ENCODE measurements at regions not wholly inside any gene's neighbourhood (a gene's known extent, or its start where the extent isn't known, plus 50 kb on each side); places are given as distances from the start of the nearest gene placed in this dataset.

- Histone ChIP-seq H3K4me3 (no peak overlapping the region), H3K4me1 (no peaks in the 10 kb centered on the region), H3K27ac (no peak overlapping the region), H3K9me3 (no peaks in the 10 kb centered on the region), H3K27me3 (no peaks in the 10 kb centered on the region), H3K36me3 (no peaks in the 10 kb centered on the region)
- no peak for TF ChIP-seq POLR2A (IDR thresholded peaks at IDR 0.05)
- TF ChIP-seq CTCF (IDR thresholded peaks at IDR 0.05): no peak
- intact Hi-C loops (cut with DNase I): no loop called here
- 73 to 97% methylated on average over 1 of the region's 1 CpG for WGBS, 2 donors
- no peak for DNase-seq
Observed at GRCh38 chr13:97528518-97528917, 94.5 kb downstream of the RAP2A start.

DNA sequence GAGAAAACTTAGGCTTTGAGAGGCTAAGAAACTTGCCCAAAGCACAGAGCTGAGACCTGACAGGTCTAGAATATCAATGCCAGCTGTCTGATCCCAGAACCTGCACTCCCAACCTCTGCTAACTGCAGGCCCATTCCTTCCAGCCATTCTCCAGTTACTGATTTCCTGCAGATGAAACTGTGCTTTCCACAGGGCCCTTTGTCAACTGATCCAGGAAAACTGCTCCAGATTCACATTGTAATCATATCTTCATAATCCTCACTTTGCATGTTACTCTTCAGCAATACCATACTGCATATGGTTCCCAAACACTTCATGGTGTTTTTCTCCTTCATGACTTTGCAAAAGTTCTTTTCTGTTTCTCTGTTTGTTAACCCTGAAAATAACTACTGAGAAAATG, 100.6 kb downstream of the RAP2A start:
- intact Hi-C loops (cut with DNase I): no loop called here
- no peak for DNase-seq
- Histone ChIP-seq H3K4me1 (no peaks in the 10 kb centered on the region), H3K9me3 (no peaks in the 10 kb centered on the region), H3K27me3 (no peaks in the 10 kb centered on the region), H3K27ac (no peak overlapping the region), H3K4me3 (no peak overlapping the region), H3K36me3 (no peaks in the 10 kb centered on the region)
- TF ChIP-seq CTCF (IDR thresholded peaks at IDR 0.05) (no peak), POLR2A (IDR thresholded peaks at IDR 0.05) (no peak)

DNA sequence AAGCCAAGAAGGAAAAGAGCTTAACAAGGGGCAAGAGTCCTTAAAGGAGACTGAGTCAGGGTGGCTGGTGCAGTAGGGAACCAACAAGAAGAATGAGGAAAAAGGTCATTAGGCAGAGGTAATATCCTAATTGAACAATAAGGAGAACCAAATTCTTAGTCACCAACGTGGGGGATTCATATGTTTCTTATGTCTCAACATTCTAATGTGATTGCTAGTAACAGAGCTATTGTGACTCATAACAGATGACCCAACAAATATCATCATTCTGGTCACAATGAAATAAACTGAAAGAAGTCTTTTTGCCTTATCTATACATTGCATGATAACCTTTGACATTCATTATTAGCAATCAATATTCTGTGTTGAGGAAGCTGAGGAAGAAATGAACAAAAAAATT, 101.6 kb downstream of the RAP2A start:
- no peaks in the 10 kb centered on the region for H3K9me3 ChIP-seq
- TF ChIP-seq POLR2A (IDR thresholded peaks at IDR 0.05) (no peak), CTCF (IDR thresholded peaks at IDR 0.05) (no peak)
- intact Hi-C loops (cut with DNase I): no loop called here
- no peak for DNase-seq
- H3K4me3 ChIP-seq: no peak overlapping the region
- 31 to 47% methylated on average over 1 of the region's 1 CpG for WGBS, 2 donors
- H3K4me1 ChIP-seq: peaks cover 0 to 9% (median 0%) of the 10 kb centered on the region in 3 donors
- H3K27me3 ChIP-seq: no peaks in the 10 kb centered on the region
- no peaks in the 10 kb centered on the region for H3K36me3 ChIP-seq
- no peak overlapping the region for H3K27ac ChIP-seq

GRCh38 chr13:97537110-97537509, 103.1 kb downstream of the RAP2A start:
- no peaks in the 10 kb centered on the region for H3K27me3 ChIP-seq
- no peaks in the 10 kb centered on the region for H3K9me3 ChIP-seq
- intact Hi-C loops (cut with DNase I): no loop called here
- H3K36me3 ChIP-seq: no peaks in the 10 kb centered on the region
- DNase-seq: no peak
- H3K4me3 ChIP-seq: no peak overlapping the region
- 92 to 94% methylated on average over 1 of the region's 1 CpG for WGBS, 2 donors
- H3K27ac ChIP-seq: no peak overlapping the region
- H3K4me1 ChIP-seq: peaks cover 0 to 14% (median 0%) of the 10 kb centered on the region in 3 donors
- no peak for TF ChIP-seq CTCF (IDR thresholded peaks at IDR 0.05)
- no peak for TF ChIP-seq POLR2A (IDR thresholded peaks at IDR 0.05)

DNA sequence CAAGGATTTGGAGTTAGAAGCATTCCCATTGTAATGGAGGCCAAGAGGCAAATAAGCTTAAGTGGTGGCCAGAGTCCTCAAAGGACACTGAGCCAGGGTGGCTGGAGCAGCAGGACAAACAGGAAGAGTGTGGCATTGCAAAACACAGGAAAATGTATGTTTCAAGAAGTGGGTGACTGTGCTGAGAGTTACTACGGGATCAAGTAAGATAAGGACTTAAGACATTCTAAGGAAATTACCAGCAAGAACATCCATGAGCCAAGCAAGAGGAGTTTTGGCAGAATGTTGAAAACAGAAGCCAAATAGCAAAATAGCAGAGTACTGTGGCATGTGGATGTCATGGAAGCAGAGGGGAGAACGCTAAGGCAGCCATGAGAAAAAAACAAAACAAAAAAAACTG, 104.2 kb downstream of the RAP2A start:
- no peak overlapping the region for H3K27ac ChIP-seq

More for the DNA sequence above, 104.2 kb downstream of the RAP2A start:
- WGBS, 2 donors: 46 to 61% methylated on average over 2 of the region's 2 CpGs
- intact Hi-C loops (cut with DNase I): no loop called here
- H3K4me1 ChIP-seq: peaks cover 0 to 14% (median 0%) of the 10 kb centered on the region in 3 donors
- H3K27me3 ChIP-seq: no peaks in the 10 kb centered on the region
- no peak for DNase-seq
- no peak overlapping the region for H3K4me3 ChIP-seq
- no peaks in the 10 kb centered on the region for H3K36me3 ChIP-seq
- H3K9me3 ChIP-seq: no peaks in the 10 kb centered on the region
- TF ChIP-seq CTCF (IDR thresholded peaks at IDR 0.05): no peak
- no peak for TF ChIP-seq POLR2A (IDR thresholded peaks at IDR 0.05)

Data from esophagus squamous epithelium (tissue), 5 donors.